Small intestine (tissue), 7 donors: ENCODE measurements at regions not wholly inside any gene's neighbourhood (a gene's known extent, or its start where the extent isn't known, plus 50 kb on each side); places are given as distances from the start of the nearest gene placed in this dataset.

ENCODE experiments used
- DNase-seq, 2 donors: peaks; one replicate each; pipeline versions ENCODE4 v3.0.0 to v3.0.0-alpha.2; 2013
- FAIRE-seq: peaks from 2 replicates; lab custom pipeline; 2012; peaks lifted over from hg19 to GRCh38; lab: Jason Lieb, UNC
- H3K27ac ChIP-seq, 3 donors: one replicate each; pipeline ENCODE4 v1.5.1; 2013; ENCODE audit warnings: low read length in 2 of 3, mild to moderate bottlenecking in 2 of 3, control low read depth in 1 of 3, inconsistent platforms in 1 of 3, low read depth in 1 of 3, moderate library complexity in 1 of 3
- H3K27me3 ChIP-seq, 3 donors: one replicate each; pipeline ENCODE4 v1.6.1; 2013; ENCODE audit warnings: low read length in 3 of 3, inconsistent platforms in 1 of 3; ENCODE audit not compliant: control insufficient read depth in 3 of 3, insufficient read depth in 3 of 3
- H3K36me3 ChIP-seq, 3 donors: one replicate each; pipeline ENCODE4 v1.6.1; 2013; ENCODE audit warnings: low read length in 3 of 3, inconsistent platforms in 1 of 3, low read depth in 1 of 3, mild to moderate bottlenecking in 1 of 3, moderate library complexity in 1 of 3; ENCODE audit not compliant: control insufficient read depth in 3 of 3, insufficient read depth in 2 of 3
- H3K4me1 ChIP-seq, 3 donors: one replicate each; pipeline ENCODE4 v1.6.1; 2013; ENCODE audit warnings: low read length in 2 of 3, inconsistent platforms in 1 of 3, low read depth in 1 of 3, mild to moderate bottlenecking in 1 of 3, moderate library complexity in 1 of 3; ENCODE audit not compliant: control insufficient read depth in 3 of 3, insufficient read depth in 2 of 3
- H3K4me3 ChIP-seq, 3 donors: one replicate each; pipeline ENCODE4 v1.5.1; 2013; ENCODE audit warnings: low read length in 3 of 3, control low read depth in 1 of 3, inconsistent platforms in 1 of 3, low read depth in 1 of 3, mild to moderate bottlenecking in 1 of 3, moderate library complexity in 1 of 3
- H3K9me3 ChIP-seq, 2 donors: one replicate each; pipeline ENCODE4 v1.6.1; 2013; ENCODE audit warnings: low read depth in 1 of 2, low read length in 1 of 2; ENCODE audit not compliant: control insufficient read depth in 2 of 2, insufficient read depth in 1 of 2
- WGBS, 3 donors: extraction: QIAGEN DNeasy Blood & Tissue Kit; methylation state at CpG; one replicate each; pipeline ENCODE4 v1.1.7; 2013; 5-methylcytosine and 5-hydroxymethylcytosine counted together
- donor health status: healthy with polysubstance abuse.
- donor health status: control.
- donor health status: control.
- donor health status: Bipolar disorder and iron deficiency.
- donor health status: healthy.

- Histone ChIP-seq H3K27me3 (peaks cover 0 to 3% (median 0%) of the 10 kb centered on the region in 3 donors), H3K27ac (no peak overlapping the region), H3K4me3 (no peak overlapping the region), H3K9me3 (no peaks in the 10 kb centered on the region), H3K36me3 (no peaks in the 10 kb centered on the region), H3K4me1 (no peaks in the 10 kb centered on the region)
- FAIRE-seq = no peak
- WGBS, 3 donors = 74 to 79% (median 76%) methylated on average over 10 to 11 of the region's 11 CpGs
- DNase-seq = no peak
Observed at GRCh38 chr6:19983374-19983773, 146.2 kb downstream of the ID4 start.

DNA sequence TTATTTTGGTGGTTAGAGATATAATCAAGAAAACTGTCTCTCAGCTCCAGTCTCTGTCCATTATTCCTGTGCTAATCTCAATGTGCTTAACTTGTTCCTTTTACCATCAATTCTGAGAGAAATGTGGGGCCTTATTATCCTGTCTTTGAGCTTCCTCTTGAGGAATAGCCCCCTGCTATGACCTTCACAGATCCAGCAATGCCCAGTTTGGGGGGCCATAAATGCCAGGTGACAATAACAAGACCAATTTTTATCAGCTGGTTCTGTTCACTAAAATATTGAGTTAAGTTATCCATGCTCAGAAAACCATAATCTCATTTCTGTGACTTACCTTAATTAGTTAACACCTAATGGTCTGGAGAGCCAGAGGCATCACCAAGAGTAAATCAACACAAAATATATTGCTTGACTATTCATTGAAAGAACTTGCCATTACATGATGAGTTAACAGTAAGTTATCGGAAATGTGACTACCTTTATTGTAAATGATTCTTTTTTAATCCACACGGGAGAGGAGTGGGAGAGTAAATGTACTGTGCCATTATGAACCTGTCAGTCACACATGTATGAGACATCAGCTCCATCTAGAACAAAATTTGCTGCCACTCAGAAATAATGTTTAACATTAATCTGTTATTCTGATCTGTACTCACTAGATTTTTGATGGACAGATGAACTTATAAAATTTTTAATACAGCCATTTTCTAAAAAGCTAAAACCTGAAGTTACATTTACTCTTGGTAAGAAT lies 149.7 kb downstream of the ID4 start:
- Histone ChIP-seq H3K27me3 (peaks cover 0 to 3% (median 0%) of the 10 kb centered on the region in 3 donors), H3K4me3 (no peak overlapping the region), H3K9me3 (no peaks in the 10 kb centered on the region), H3K36me3 (no peaks in the 10 kb centered on the region), H3K4me1 (no peaks in the 10 kb centered on the region), H3K27ac (no peak overlapping the region)
- no peak for DNase-seq
- no peak for FAIRE-seq
- 81 to 89% (median 87%) methylated on average over 2 of the region's 2 CpGs for WGBS, 3 donors

- DNase-seq (peak in 1 of 2 donors; percentile 15), FAIRE-seq (no peak)
- Histone ChIP-seq H3K27ac (no peak overlapping the region), H3K4me3 (no peak overlapping the region), H3K36me3 (no peaks in the 10 kb centered on the region), H3K4me1 (no peaks in the 10 kb centered on the region), H3K9me3 (no peaks in the 10 kb centered on the region), H3K27me3 (peaks cover 0 to 3% (median 0%) of the 10 kb centered on the region in 3 donors)
- 5 to 15% (median 13%) methylated on average over 3 of the region's 3 CpGs for WGBS, 3 donors
Observed at GRCh38 chr6:19988555-19988954, 151.4 kb downstream of the ID4 start.

DNA sequence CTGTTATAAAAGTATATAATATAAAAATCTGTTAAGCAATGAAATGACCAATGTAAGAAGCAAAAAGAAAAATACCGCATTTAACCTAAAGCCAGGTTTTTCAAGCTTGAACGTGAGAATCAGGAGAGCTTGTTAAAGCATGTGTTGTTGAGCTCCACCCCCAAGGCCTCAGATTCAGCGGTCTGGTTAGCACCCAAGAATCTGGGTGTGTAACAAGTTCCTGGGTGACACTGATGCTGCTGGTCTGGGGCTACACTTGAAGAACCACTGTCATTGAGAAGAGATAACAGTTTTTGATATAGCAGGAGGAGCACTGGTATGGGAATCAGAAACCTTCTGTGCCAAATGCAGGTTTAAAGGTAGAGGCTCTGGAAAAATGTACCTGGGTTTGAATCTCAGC lies 154.0 kb downstream of the ID4 start:
- Histone ChIP-seq H3K9me3 (no peaks in the 10 kb centered on the region), H3K36me3 (no peaks in the 10 kb centered on the region), H3K4me3 (no peak overlapping the region), H3K27ac (no peak overlapping the region), H3K4me1 (no peaks in the 10 kb centered on the region), H3K27me3 (no peaks in the 10 kb centered on the region)
- DNase-seq = no peak
- FAIRE-seq = no peak
- 56 to 57% (median 57%) methylated on average over 3 of the region's 3 CpGs for WGBS, 3 donors

DNA sequence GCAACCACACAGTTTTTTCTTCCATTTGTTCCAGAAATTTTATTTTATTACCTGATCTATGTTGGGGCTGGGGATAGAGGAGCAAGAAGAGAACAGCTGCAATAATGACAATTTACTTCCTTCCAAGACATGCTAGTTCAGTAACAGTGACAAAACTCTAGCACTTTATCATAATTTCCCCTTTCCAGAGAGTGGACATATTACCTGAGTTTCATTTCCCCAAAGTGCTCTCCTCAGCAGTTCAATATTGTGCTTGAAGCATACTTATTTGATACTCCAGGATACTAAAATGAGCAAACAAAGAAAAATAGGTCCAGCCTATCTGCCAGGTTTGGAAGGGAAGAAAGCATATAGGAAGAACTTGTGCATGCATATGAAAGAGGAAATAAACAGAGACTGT lies 157.7 kb downstream of the ID4 start:
- no peaks in the 10 kb centered on the region for H3K4me1 ChIP-seq
- peaks cover 0 to 2% (median 0%) of the 10 kb centered on the region in 3 donors for H3K27me3 ChIP-seq
- no peaks in the 10 kb centered on the region for H3K36me3 ChIP-seq
- H3K27ac ChIP-seq = no peak overlapping the region
- H3K4me3 ChIP-seq = no peak overlapping the region
- FAIRE-seq (no peak), DNase-seq (no peak)
- H3K9me3 ChIP-seq = no peaks in the 10 kb centered on the region

DNA sequence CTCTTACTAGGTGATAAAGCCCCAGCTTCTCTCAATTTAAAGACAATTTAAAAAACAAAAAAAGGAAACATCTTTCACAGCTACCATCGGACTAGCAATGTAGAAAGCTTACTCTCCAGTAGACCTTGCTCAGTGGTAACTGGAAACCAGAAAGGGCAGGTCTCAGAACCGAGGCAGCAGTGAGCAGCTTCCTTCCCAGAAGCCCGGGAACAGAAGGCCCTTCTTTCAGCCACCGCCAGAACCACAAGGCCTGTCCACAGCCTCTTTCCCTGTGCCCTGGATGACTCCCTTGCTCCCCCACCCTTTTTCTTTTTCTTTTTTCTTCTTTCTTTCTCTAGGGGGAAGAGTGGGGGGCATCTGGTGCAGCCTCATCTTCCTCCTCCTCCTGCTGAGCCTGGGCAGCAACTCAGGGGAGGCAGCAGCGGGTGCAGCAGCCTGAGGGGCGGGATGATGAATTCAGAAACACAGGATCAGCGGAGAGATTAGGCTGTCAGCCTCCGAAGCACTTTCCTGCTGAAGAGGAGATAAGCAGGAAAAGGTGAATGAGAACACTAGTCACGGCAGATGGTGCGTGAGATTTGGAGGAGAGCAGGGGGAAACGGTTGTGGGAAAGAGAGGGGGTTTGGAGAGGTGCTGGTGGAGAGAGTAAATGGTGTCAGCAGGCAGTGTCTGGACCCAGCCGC lies 158.5 kb downstream of the ID4 start:
- Histone ChIP-seq H3K27me3 (peaks cover 0 to 2% (median 0%) of the 10 kb centered on the region in 3 donors), H3K4me3 (no peak overlapping the region), H3K4me1 (no peaks in the 10 kb centered on the region), H3K36me3 (no peaks in the 10 kb centered on the region), H3K9me3 (no peaks in the 10 kb centered on the region), H3K27ac (no peak overlapping the region)
- DNase-seq (no peak), FAIRE-seq (no peak)
- 34 to 53% (median 37%) methylated on average over 12 of the region's 12 CpGs for WGBS, 3 donors

DNA sequence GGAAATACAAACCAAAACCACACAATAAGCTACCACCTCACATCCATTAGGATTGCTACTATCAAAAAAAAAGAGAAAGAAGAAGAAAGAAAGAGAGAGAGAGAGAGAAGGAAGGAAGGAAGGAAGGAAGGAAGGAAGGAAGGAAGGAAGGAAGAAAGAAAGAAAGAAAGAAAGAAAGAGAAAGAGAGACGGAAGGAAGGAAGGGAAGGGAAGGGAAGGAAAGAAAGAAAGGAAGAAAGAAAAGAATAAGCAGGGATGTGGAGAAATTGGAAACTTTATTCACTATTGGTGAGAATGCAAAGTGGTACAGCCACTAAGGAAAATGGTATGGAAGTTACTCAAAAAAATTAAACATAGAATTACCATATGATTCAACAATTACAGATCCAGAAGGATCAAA lies 159.9 kb downstream of the ID4 start:
- H3K4me1 ChIP-seq = no peaks in the 10 kb centered on the region
- no peak for FAIRE-seq

DNA sequence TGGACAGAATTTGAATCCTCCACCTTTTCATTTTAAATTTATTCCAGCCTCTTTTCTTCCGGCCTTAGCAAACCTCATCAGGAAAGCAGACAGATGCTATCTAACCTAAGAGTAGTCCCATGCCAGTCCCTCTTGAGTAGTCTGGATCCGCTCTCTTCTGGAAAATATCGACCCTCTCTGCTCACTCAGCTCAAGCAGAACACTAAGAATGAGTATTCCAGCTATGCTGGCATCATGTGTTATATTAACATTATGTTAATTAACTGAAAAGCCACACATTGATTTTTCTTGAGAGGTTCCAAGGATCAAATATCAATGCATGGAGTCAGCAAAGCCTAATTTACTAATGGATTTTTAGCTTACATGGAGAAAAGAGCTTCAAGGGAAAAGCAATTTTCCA lies 161.4 kb downstream of the ID4 start:
- H3K4me1 ChIP-seq = no peaks in the 10 kb centered on the region
- 72 to 84% (median 79%) methylated on average over 3 of the region's 3 CpGs for WGBS, 3 donors
- no peak for FAIRE-seq

More for the DNA sequence above, 159.9 kb downstream of the ID4 start:
- Histone ChIP-seq H3K9me3 (no peaks in the 10 kb centered on the region), H3K27me3 (peaks cover 0 to 2% (median 0%) of the 10 kb centered on the region in 3 donors), H3K4me3 (no peak overlapping the region), H3K27ac (no peak overlapping the region), H3K36me3 (no peaks in the 10 kb centered on the region)
- DNase-seq = no peak
- 83 to 100% (median 89%) methylated on average over 1 of the region's 1 CpG for WGBS, 3 donors

More for the DNA sequence above, 161.4 kb downstream of the ID4 start:
- no peak for DNase-seq
- Histone ChIP-seq H3K4me3 (no peak overlapping the region), H3K9me3 (no peaks in the 10 kb centered on the region), H3K27ac (no peak overlapping the region), H3K27me3 (peaks cover 0 to 2% (median 0%) of the 10 kb centered on the region in 3 donors), H3K36me3 (no peaks in the 10 kb centered on the region)
